Erythroblast (primary cell): ENCODE measurements at regions not wholly inside any gene's neighbourhood (a gene's known extent, or its start where the extent isn't known, plus 50 kb on each side); places are given as distances from the start of the nearest gene placed in this dataset.

ENCODE experiments used
- GATA1 ChIP-seq: IDR thresholded peaks from 2 replicates; pipeline ENCODE4 v1.6.1; 2011; ENCODE audit warnings: low read depth, mild to moderate bottlenecking, control low read depth, low read length, moderate library complexity
- POLR2A ChIP-seq: IDR thresholded peaks from 2 replicates; pipeline ENCODE4 v1.6.1; 2011; ENCODE audit warnings: mild to moderate bottlenecking, low read length

GRCh38 chr1:5267603-5268235 lies 613.3 kb downstream of the AJAP1 start:
- TF ChIP-seq POLR2A (no peak), GATA1 (no peak)
